Panc1 (cell line): ENCODE measurements at regions not wholly inside any gene's neighbourhood (a gene's known extent, or its start where the extent isn't known, plus 50 kb on each side); places are given as distances from the start of the nearest gene placed in this dataset.

Source experiments
- ATAC-seq: fragments of 200-7000 bp; cut with Tn5 transposase; 2 replicates; pipeline ENCODE4 v1.9.1; 2020; ENCODE audit warnings: mild to moderate bottlenecking, moderate library complexity
- BruUV-seq: library from RNA; stranded (reverse); fragments of 400-500 nt; replicated peaks from 2 replicates; lab custom pipeline; 2021; lab: Mats Ljungman, UMichigan
- CTCF ChIA-PET: fragments of 300-600 bp; sonication (Branson Sonifier 250); formaldehyde crosslinking; loops from one replicate; lab custom pipeline; 2022; ENCODE audit warnings: antibody characterized with exemption; lab: Charles Lee
- POLR2A ChIA-PET: fragments of 300-600 bp; sonication (Branson Sonifier 250); formaldehyde crosslinking; loops from one replicate; lab custom pipeline; 2022; ENCODE audit warnings: antibody characterized with exemption; lab: Charles Lee
- DNase-seq: peaks from one replicate; pipeline ENCODE4 v3.0.0-alpha.2; 2010; ENCODE audit warnings: low read depth, low spot score
- H3K27ac ChIP-seq: 2 replicates; pipeline ENCODE4 v1.5.1; 2011; ENCODE audit warnings: mild to moderate bottlenecking, low read length, inconsistent platforms
- H3K27me3 ChIP-seq: fragments of 200-500 bp; sonication (Bioruptor generic); 2 replicates; pipeline ENCODE4 v1.6.0; 2014; ENCODE audit warnings: low read length, inconsistent platforms; ENCODE audit not compliant: control insufficient read depth, insufficient read depth
- H3K36me3 ChIP-seq: fragments of 200-500 bp; sonication (Bioruptor generic); 2 replicates; pipeline ENCODE4 v1.5.1; 2014; ENCODE audit warnings: inconsistent platforms, mild to moderate bottlenecking, low read length, moderate library complexity; ENCODE audit not compliant: control insufficient read depth, insufficient read depth
- H3K4me1 ChIP-seq: 2 replicates; pipeline ENCODE4 v1.5.1; 2011; ENCODE audit warnings: inconsistent platforms, mild to moderate bottlenecking, low read length, moderate library complexity; ENCODE audit not compliant: control insufficient read depth, insufficient read depth
- H3K4me3 ChIP-seq, 2 experiments: 2 replicates each; pipeline ENCODE4 v1.5.1; 2011 to 2012; ENCODE audit warnings: low read depth in 2 of 2, low read length in 2 of 2, mild to moderate bottlenecking in 2 of 2, inconsistent platforms in 1 of 2, moderate library complexity in 1 of 2
- H3K9me3 ChIP-seq: fragments of 200-500 bp; sonication (Bioruptor generic); 2 replicates; pipeline ENCODE4 v1.5.1; 2014; ENCODE audit warnings: low read depth, mild to moderate bottlenecking, inconsistent platforms, low read length, moderate library complexity; ENCODE audit not compliant: control insufficient read depth, insufficient read depth
- POLR2AphosphoS5 ChIP-seq: IDR thresholded peaks from 2 replicates; pipeline ENCODE4 v1.6.1; 2012; ENCODE audit warnings: mild to moderate bottlenecking, low read depth, low read length, moderate library complexity
- REST ChIP-seq, 2 experiments: IDR thresholded peaks; 2 replicates each; pipeline ENCODE4 v1.6.1; 2011 to 2012; ENCODE audit warnings: low read depth in 2 of 2, control low read depth in 1 of 2, low read length in 1 of 2, mild to moderate bottlenecking in 1 of 2, moderate library complexity in 1 of 2; ENCODE audit not compliant: insufficient read depth in 1 of 2
- SIN3A ChIP-seq: IDR thresholded peaks from 2 replicates; pipeline ENCODE4 v1.6.1; 2012; ENCODE audit warnings: low read depth, mild to moderate bottlenecking, low read length, moderate library complexity, borderline replicate concordance; ENCODE audit not compliant: insufficient read depth
- TCF7L2 ChIP-seq: IDR thresholded peaks from 2 replicates; pipeline ENCODE4 v1.6.1; 2011; ENCODE audit warnings: mild to moderate bottlenecking, low read depth, low read length, inconsistent platforms
- in situ Hi-C: cut with HindIII; loops from 2 replicates; pipeline ENCODE4 v1.10.0; 2016; ENCODE audit warnings: low sequenced_read_pairs, low pct_unique_long_range_greater_than_20kb
- intact Hi-C: fragments of 100-400 bp; cut with micrococcal nuclease; formaldehyde crosslinking; loops from one replicate; pipeline ENCODE4 v1.10.0; 2022; ENCODE audit not compliant: unreplicated experiment
- TF ChIP-seq, protein P1 (sequence below): fragments of 450-650 bp; IDR thresholded peaks from 2 replicates; pipeline ENCODE4 v1.5.1; 2017; ENCODE audit warnings: mild to moderate bottlenecking

DNA sequence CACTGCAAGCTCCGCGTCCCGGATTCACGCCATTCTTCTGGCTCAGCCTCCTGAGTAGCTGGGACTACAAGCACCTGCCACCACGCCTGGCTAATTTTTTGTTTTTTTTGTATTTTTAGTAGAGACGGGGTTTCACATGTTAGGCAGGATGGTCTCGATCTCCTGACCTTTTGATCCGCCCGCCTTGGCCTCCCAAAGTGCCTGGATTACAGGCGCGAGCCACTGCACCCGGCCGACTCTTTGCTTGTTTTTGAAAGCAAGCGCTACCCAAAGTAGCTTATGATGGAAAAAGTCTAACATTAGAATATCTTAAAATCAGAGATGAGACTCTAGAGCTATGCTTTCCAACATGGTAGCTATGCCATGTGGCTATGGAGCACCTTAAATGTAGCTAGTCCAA is 585.5 kb upstream of the ITGA1 start:
- TF ChIP-seq TCF7L2 = no peak
- TF ChIP-seq, protein P1, sequence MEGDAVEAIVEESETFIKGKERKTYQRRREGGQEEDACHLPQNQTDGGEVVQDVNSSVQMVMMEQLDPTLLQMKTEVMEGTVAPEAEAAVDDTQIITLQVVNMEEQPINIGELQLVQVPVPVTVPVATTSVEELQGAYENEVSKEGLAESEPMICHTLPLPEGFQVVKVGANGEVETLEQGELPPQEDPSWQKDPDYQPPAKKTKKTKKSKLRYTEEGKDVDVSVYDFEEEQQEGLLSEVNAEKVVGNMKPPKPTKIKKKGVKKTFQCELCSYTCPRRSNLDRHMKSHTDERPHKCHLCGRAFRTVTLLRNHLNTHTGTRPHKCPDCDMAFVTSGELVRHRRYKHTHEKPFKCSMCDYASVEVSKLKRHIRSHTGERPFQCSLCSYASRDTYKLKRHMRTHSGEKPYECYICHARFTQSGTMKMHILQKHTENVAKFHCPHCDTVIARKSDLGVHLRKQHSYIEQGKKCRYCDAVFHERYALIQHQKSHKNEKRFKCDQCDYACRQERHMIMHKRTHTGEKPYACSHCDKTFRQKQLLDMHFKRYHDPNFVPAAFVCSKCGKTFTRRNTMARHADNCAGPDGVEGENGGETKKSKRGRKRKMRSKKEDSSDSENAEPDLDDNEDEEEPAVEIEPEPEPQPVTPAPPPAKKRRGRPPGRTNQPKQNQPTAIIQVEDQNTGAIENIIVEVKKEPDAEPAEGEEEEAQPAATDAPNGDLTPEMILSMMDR = no peak
- no peak for TF ChIP-seq SIN3A
- TF ChIP-seq POLR2AphosphoS5 = no peak
- no peak for TF ChIP-seq REST (IDR thresholded peaks at IDR 0.05; ENCODE audit: insufficient read depth in 1 of 2, low read depth in 2 of 2, low read length in 1 of 2)
- Histone ChIP-seq H3K9me3 (no peaks in the 10 kb centered on the region), H3K4me3 (no peak overlapping the region), H3K36me3 (no peaks in the 10 kb centered on the region), H3K27ac (no peak overlapping the region), H3K4me1 (no peaks in the 10 kb centered on the region), H3K27me3 (no peaks in the 10 kb centered on the region)
- intact Hi-C loops = no loop called here
- in situ Hi-C loops = no loop called here
- ChIA-PET CTCF (no interaction called here), POLR2A (no interaction called here)
- no TSS peak for BruUV-seq
- no peak for ATAC-seq
- DNase-seq = no peak

DNA sequence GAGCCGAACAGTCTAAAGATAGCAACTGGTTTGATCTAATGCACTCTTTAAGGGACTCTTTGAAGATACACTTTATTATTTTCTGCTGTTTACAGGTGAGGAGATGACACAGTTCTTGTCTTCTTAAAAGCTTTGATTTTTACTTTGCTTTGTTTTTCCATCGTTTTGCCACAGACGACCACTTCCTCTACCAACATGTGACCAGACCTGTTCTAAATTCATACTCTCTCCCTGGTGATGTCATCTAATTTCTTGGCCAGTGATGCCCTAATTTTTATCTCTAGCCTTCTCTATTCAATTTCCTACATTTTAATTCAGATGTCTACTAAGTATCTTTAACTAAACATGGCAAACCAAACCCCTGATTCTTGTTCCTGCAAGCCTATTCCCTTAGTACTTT is 583.4 kb upstream of the ITGA1 start:
- TF ChIP-seq SIN3A (no peak), POLR2AphosphoS5 (no peak), REST (IDR thresholded peaks at IDR 0.05; ENCODE audit: insufficient read depth in 1 of 2, low read depth in 2 of 2, low read length in 1 of 2) (no peak)
- ChIA-PET CTCF (no interaction called here), POLR2A (interaction anchor here (0.6 kb wide), 1 partner anchor 14 kb away, joined by 3 read pairs; no protein-coding TSS in a partner anchor)
- DNase-seq = no peak
- intact Hi-C loops (no loop called here), in situ Hi-C loops (no loop called here)
- Histone ChIP-seq H3K27me3 (no peaks in the 10 kb centered on the region), H3K9me3 (no peaks in the 10 kb centered on the region), H3K4me3 (no peak overlapping the region), H3K27ac (no peak overlapping the region), H3K4me1 (no peaks in the 10 kb centered on the region), H3K36me3 (no peaks in the 10 kb centered on the region)
- ATAC-seq = no peak
- no TSS peak for BruUV-seq
